ENCODE measurements at regions not wholly inside any gene's neighbourhood (a gene's known extent, or its start where the extent isn't known, plus 50 kb on each side); places are given as distances from the start of the nearest gene placed in this dataset.

DNA sequence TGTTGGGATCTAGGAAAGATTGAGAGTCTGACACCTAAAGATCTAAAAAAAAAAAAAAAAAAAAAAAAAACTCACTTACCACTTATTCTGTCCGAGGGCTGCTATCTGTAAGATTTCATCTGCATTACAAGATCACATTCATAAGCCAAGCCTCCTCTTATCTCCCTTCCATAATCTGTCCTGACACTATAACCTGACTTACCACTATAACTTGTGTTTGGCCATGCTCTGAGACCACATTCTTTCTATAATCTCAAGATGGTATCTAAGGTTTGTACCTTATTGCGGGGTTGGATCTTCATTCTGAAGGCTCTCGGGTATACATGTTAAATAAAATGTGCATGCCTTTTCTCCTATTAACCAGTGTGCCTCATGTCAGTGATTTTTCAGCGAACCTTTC, 144.4 kb downstream of the MAGEB17 start:
- no peaks in the 10 kb centered on the region for H3K27me3 ChIP-seq
- ATAC-seq = no peak
- H3K4me1 ChIP-seq = no peaks in the 10 kb centered on the region
- H3K27ac ChIP-seq = no peak overlapping the region
- TF ChIP-seq POLR2A (IDR thresholded peaks at IDR 0.05) = no peak
- TF ChIP-seq, protein P1, sequence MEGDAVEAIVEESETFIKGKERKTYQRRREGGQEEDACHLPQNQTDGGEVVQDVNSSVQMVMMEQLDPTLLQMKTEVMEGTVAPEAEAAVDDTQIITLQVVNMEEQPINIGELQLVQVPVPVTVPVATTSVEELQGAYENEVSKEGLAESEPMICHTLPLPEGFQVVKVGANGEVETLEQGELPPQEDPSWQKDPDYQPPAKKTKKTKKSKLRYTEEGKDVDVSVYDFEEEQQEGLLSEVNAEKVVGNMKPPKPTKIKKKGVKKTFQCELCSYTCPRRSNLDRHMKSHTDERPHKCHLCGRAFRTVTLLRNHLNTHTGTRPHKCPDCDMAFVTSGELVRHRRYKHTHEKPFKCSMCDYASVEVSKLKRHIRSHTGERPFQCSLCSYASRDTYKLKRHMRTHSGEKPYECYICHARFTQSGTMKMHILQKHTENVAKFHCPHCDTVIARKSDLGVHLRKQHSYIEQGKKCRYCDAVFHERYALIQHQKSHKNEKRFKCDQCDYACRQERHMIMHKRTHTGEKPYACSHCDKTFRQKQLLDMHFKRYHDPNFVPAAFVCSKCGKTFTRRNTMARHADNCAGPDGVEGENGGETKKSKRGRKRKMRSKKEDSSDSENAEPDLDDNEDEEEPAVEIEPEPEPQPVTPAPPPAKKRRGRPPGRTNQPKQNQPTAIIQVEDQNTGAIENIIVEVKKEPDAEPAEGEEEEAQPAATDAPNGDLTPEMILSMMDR (IDR thresholded peaks at IDR 0.05) = no peak
- H3K9me3 ChIP-seq = no peaks in the 10 kb centered on the region
- no peak overlapping the region for H3K4me3 ChIP-seq
- intact Hi-C loops (cut with DNase I) = no loop called here
- H3K36me3 ChIP-seq (replicated peaks in 1 of 2; ENCODE audit: insufficient read depth in 1 of 2, low read depth in 2 of 2) = no peaks in the 10 kb centered on the region
- no peak for DNase-seq
- 78 to 89% methylated on average over 4 of the region's 4 CpGs for WGBS, 2 donors

DNA sequence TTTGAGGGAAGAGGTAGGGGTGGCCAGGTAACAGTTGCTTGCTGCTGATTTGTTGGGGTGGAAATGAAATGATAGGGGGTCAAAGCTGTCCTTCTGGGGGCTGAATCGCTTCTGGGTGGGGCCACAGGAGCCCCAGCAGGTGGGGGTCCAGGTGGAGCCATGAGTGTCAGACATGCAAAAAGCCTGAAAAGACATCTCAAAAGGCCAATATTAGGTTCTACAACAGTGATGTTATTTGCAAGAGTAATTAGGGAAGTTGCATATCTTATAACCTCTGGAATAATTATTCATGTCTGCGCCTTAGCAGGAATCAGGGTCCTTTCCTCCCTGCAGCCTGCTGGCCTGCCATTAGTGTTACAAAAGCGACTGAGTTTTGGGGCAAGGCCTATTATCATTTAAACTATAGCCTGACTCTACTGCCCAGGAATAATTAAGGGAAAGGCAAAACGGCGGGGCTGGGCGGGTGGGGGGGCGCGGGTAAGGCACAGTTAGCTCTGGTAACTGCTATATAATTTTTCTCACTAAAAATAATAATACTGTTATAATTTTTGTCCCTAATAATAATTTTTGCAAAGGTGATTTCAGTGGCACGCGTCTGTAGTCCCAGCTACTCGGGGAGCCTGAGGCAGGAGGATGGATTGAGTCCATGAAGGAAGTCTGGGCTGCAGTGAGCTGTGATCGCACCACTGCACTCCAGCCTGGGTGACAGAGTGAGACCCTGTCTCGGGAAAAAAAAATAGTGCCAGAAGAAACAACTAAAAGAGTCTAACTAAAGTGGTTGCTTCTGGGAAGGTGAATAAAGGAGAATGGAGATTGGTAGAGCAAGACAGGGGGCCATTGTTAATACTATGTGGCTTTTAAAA, 145.7 kb downstream of the MAGEB17 start:
- 72 to 84% methylated on average over 11 to 13 of the region's 13 CpGs for WGBS, 2 donors
- no peak overlapping the region for H3K27ac ChIP-seq
- H3K4me1 ChIP-seq = no peaks in the 10 kb centered on the region
- H3K36me3 ChIP-seq (replicated peaks in 1 of 2; ENCODE audit: insufficient read depth in 1 of 2, low read depth in 2 of 2) = no peaks in the 10 kb centered on the region
- H3K9me3 ChIP-seq = no peaks in the 10 kb centered on the region
- DNase-seq (no peak), ATAC-seq (no peak)
- TF ChIP-seq POLR2A (IDR thresholded peaks at IDR 0.05) = no peak
- TF ChIP-seq, protein P1 (IDR thresholded peaks at IDR 0.05) = no peak
- intact Hi-C loops (cut with DNase I) = no loop called here
- H3K27me3 ChIP-seq = no peaks in the 10 kb centered on the region
- H3K4me3 ChIP-seq = no peak overlapping the region

DNA sequence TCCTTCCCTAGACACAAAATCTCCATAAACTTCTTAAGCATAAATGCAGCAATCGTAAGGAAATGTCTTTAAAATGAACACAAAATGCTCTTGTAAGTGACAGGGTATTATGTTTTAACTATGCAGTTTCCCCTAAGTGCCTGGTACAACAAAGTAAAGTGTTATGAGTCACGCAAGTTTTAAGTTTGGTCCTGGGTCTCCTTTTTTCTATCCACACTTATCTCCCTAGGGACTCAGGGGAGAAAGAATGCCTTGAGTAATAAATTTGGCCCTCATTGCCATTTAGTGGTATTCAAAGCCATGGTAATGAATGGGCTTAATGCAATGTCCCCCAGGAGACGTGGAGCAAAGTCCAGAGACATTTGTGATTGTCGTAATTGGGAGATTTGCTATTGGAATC, 149.1 kb downstream of the MAGEB17 start:
- H3K9me3 ChIP-seq = no peaks in the 10 kb centered on the region
- H3K27ac ChIP-seq = no peak overlapping the region
- H3K4me1 ChIP-seq = no peaks in the 10 kb centered on the region
- no peaks in the 10 kb centered on the region for H3K27me3 ChIP-seq
- TF ChIP-seq, protein P1 (IDR thresholded peaks at IDR 0.05) = no peak
- TF ChIP-seq POLR2A (IDR thresholded peaks at IDR 0.05) = no peak
- H3K4me3 ChIP-seq = no peak overlapping the region
- no peak for ATAC-seq
- intact Hi-C loops (cut with DNase I) = no loop called here
- no peaks in the 10 kb centered on the region for H3K36me3 ChIP-seq (replicated peaks in 1 of 2; ENCODE audit: insufficient read depth in 1 of 2, low read depth in 2 of 2)
- DNase-seq = no peak
- WGBS, 2 donors = 67 to 72% methylated on average over 4 of the region's 4 CpGs

DNA sequence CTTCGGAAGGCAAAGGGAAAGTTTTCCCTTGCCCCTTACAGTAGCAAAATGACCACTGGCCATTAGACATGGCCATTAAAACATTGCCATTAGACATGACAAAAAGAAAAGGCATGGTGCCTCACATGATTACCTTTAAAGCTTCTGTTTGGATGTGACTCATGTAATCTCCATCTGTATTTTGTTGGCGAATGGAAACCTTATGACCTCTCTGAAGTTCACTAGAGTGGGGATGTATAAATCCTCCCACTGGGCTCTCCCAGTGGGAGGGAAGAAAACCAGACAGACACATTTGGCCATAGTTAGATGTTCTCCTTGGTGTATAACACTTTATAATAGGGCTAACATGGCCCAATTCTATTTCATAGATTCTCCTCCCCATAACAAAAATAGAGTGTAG, 152.6 kb downstream of the MAGEB17 start:
- intact Hi-C loops (cut with DNase I) = no loop called here
- H3K4me3 ChIP-seq = no peak overlapping the region
- 77 to 83% methylated on average over 2 of the region's 2 CpGs for whole genome bisulfite sequencing, 2 donors

More for the DNA sequence above, 152.6 kb downstream of the MAGEB17 start:
- Histone ChIP-seq H3K36me3 (replicated peaks in 1 of 2; ENCODE audit: insufficient read depth in 1 of 2, low read depth in 2 of 2) (no peaks in the 10 kb centered on the region), H3K27me3 (no peaks in the 10 kb centered on the region), H3K9me3 (no peaks in the 10 kb centered on the region), H3K4me1 (no peaks in the 10 kb centered on the region), H3K27ac (no peak overlapping the region)
- DNase-seq = no peak
- ATAC-seq = no peak
- no peak for TF ChIP-seq POLR2A (IDR thresholded peaks at IDR 0.05)
- TF ChIP-seq, protein P1 (IDR thresholded peaks at IDR 0.05) = no peak

All from body of pancreas (tissue), 4 donors.